ENCODE measurements at regions not wholly inside any gene's neighbourhood (a gene's known extent, or its start where the extent isn't known, plus 50 kb on each side); places are given as distances from the start of the nearest gene placed in this dataset.

DNA sequence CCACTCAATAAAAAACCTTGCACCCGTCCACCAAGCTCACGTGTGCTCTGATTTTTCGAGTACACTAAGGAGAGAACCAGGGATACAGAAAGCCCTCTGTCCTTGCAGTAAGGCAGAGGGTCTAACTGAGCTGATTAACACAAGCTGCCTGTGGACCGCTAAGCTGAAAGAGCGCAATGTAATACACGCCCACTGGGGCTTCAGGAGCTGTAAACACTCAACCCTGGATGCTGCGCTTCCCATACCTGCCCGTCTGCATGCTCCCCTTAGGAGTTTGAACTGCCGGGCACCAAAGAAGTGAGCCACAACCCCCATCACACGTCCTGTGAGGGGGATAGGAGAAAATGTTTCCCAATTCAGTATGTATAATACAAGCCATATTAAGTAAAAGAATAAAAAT is 664.8 kb downstream of the PCDH18 start:
- no peak overlapping the region for H3K27ac ChIP-seq
- H3K4me3 ChIP-seq, result no peak overlapping the region
- TF ChIP-seq CTCF (IDR thresholded peaks at IDR 0.05), result no peak
- no peaks in the 10 kb centered on the region for H3K9me3 ChIP-seq
- intact Hi-C loops (cut with DNase I), result no loop called here
- H3K9ac ChIP-seq (ENCODE audit: low read depth in 2 of 2, low read length in 2 of 2), result no peak overlapping the region
- no peaks in the 10 kb centered on the region for H3K27me3 ChIP-seq
- no peaks in the 10 kb centered on the region for H3K4me1 ChIP-seq
- DNase-seq, result no peak
- no peaks in the 10 kb centered on the region for H3K36me3 ChIP-seq

- no peaks in the 10 kb centered on the region for H3K27me3 ChIP-seq
- no peaks in the 10 kb centered on the region for H3K9me3 ChIP-seq
- no peak overlapping the region for H3K27ac ChIP-seq
- no peaks in the 10 kb centered on the region for H3K36me3 ChIP-seq
- no peaks in the 10 kb centered on the region for H3K4me1 ChIP-seq
- no peak for DNase-seq
- H3K4me3 ChIP-seq, result no peak overlapping the region
- intact Hi-C loops (cut with DNase I), result no loop called here
- no peak for TF ChIP-seq CTCF (IDR thresholded peaks at IDR 0.05)
- H3K9ac ChIP-seq (ENCODE audit: low read depth in 2 of 2, low read length in 2 of 2), result no peak overlapping the region
Observed at GRCh38 chr4:136865526-136865925, 666.8 kb downstream of the PCDH18 start.

DNA sequence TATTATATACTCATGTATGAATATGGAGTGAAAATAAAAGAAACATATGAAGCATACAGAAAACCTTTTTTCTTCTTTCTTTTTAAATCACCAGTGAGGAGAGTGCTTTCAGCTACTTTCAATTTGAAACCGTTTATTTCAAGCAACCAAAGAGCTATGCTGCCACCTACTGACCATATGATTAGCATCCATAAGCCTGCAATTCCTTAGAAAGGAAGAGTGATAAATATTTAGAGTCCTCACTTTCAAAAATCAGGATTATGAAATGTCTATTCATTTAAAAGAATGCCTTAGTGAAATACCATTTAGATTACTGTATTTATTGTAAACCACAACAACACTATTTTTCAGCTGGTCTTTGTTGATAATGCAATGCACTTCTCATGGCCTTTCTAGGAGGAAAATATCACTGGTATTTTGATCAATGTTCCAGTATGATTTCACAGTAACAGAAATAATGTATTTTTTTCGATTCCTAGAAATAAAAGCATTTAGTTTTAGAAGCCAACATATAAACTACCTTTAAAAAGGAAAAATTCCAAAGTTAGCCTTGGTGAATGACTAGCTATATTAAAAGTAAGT is 667.6 kb downstream of the PCDH18 start:
- Histone ChIP-seq H3K27me3 (no peaks in the 10 kb centered on the region), H3K4me1 (no peaks in the 10 kb centered on the region), H3K36me3 (no peaks in the 10 kb centered on the region), H3K27ac (no peak overlapping the region), H3K9me3 (no peaks in the 10 kb centered on the region), H3K9ac (ENCODE audit: low read depth in 2 of 2, low read length in 2 of 2) (no peak overlapping the region), H3K4me3 (no peak overlapping the region)
- intact Hi-C loops (cut with DNase I), result no loop called here
- peak; percentile 37 for DNase-seq
- peak; percentile 69 for TF ChIP-seq CTCF (IDR thresholded peaks at IDR 0.05)

DNA sequence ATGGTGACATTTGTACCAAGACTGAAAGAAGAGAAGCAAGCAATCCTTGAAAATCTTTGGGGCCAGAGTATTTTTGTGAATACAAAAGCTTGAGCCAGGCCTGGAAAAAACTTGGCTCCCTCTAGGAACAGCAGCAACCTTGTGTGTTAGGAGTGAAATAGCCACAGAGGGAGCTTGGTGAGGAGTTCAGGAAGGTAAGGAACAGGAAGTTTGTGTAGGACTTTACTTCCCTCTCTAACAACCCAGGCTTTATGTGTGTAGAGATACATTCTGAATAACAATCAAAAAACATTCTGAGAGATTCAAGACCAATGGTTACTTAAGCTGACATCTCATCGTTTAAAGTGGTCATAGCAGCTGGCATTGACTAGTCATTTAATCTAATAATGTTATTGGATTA is 668.5 kb downstream of the PCDH18 start:
- no peaks in the 10 kb centered on the region for H3K4me1 ChIP-seq
- intact Hi-C loops (cut with DNase I), result no loop called here
- DNase-seq, result no peak
- H3K4me3 ChIP-seq, result no peak overlapping the region
- no peak for TF ChIP-seq CTCF (IDR thresholded peaks at IDR 0.05)
- no peak overlapping the region for H3K27ac ChIP-seq
- no peak overlapping the region for H3K9ac ChIP-seq (ENCODE audit: low read depth in 2 of 2, low read length in 2 of 2)
- H3K27me3 ChIP-seq, result no peaks in the 10 kb centered on the region
- no peaks in the 10 kb centered on the region for H3K9me3 ChIP-seq
- H3K36me3 ChIP-seq, result no peaks in the 10 kb centered on the region

DNA sequence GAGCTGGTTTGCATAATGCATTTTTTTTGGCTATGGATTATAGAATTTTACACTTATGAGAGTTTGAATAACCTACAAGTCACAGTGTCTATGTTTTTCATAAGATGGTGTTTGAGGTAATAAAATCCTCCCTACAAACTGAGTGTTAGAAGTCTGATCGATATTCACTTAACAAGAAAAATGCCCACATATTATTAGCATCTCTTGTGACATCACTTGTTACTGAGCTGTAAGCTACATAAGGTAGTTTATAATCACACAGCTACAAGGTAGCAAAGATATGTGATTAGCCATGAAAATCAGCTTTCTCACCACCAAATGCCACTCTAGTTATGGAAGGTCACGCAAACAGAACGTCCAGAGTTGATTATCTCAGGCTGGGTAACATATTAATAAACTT is 669.6 kb downstream of the PCDH18 start:
- no peaks in the 10 kb centered on the region for H3K36me3 ChIP-seq
- no peak for DNase-seq
- intact Hi-C loops (cut with DNase I), result no loop called here
- no peak for TF ChIP-seq CTCF (IDR thresholded peaks at IDR 0.05)
- H3K9me3 ChIP-seq, result no peaks in the 10 kb centered on the region
- H3K4me1 ChIP-seq, result no peaks in the 10 kb centered on the region
- no peak overlapping the region for H3K9ac ChIP-seq (ENCODE audit: low read depth in 2 of 2, low read length in 2 of 2)
- no peaks in the 10 kb centered on the region for H3K27me3 ChIP-seq
- no peak overlapping the region for H3K27ac ChIP-seq
- H3K4me3 ChIP-seq, result no peak overlapping the region

Data from colonic mucosa (tissue), 4 donors.